IPS-NIHi11 (cell line): ENCODE measurements at regions not wholly inside any gene's neighbourhood (a gene's known extent, or its start where the extent isn't known, plus 50 kb on each side); places are given as distances from the start of the nearest gene placed in this dataset.

Experiments
- DNase-seq: peaks from one replicate; pipeline ENCODE4 v3.0.0; 2012; ENCODE audit warnings: mixed read lengths, low spot score

GRCh38 chr6:19410481-19410880 is 426.7 kb upstream of the ID4 start:
- DNase-seq = no peak

- DNase-seq = no peak
These were observed 423.8 kb upstream of the ID4 start for GRCh38 chr6:19413323-19413722.

GRCh38 chr6:19415605-19416326 is 421.4 kb upstream of the ID4 start:
- DNase-seq = no peak

- DNase-seq = no peak
These were observed 420.4 kb upstream of the ID4 start for GRCh38 chr6:19416811-19417210.

- no peak for DNase-seq
These were observed 419.5 kb upstream of the ID4 start for GRCh38 chr6:19417713-19418112.

GRCh38 chr6:19424853-19425252 is 412.3 kb upstream of the ID4 start:
- DNase-seq = no peak

GRCh38 chr6:19427548-19427947 is 409.6 kb upstream of the ID4 start:
- DNase-seq = no peak

GRCh38 chr6:19432966-19433498 is 404.1 kb upstream of the ID4 start:
- no peak for DNase-seq

- DNase-seq = no peak
These were observed 403.1 kb upstream of the ID4 start for GRCh38 chr6:19434065-19434464.

GRCh38 chr6:19435755-19436154 is 401.4 kb upstream of the ID4 start:
- no peak for DNase-seq

- DNase-seq = no peak
These were observed 398.4 kb upstream of the ID4 start for GRCh38 chr6:19438566-19439353.

GRCh38 chr6:19440531-19440930 is 396.6 kb upstream of the ID4 start:
- DNase-seq = no peak

GRCh38 chr6:19443411-19443810 is 393.8 kb upstream of the ID4 start:
- no peak for DNase-seq

- DNase-seq = no peak
These were observed 393.1 kb upstream of the ID4 start for GRCh38 chr6:19444041-19444440.

GRCh38 chr6:19444481-19444880 is 392.7 kb upstream of the ID4 start:
- DNase-seq = no peak

- no peak for DNase-seq
These were observed 390.6 kb upstream of the ID4 start for GRCh38 chr6:19446570-19446969.

GRCh38 chr6:19450651-19451050 is 386.5 kb upstream of the ID4 start:
- DNase-seq = no peak

GRCh38 chr6:19452495-19452894 is 384.7 kb upstream of the ID4 start:
- peak; percentile 42 for DNase-seq

GRCh38 chr6:19454001-19454720 is 383.0 kb upstream of the ID4 start:
- DNase-seq = no peak

- no peak for DNase-seq
These were observed 382.3 kb upstream of the ID4 start for GRCh38 chr6:19454721-19455392.

GRCh38 chr6:19463250-19463649 is 373.9 kb upstream of the ID4 start:
- no peak for DNase-seq

GRCh38 chr6:19463925-19464324 is 373.2 kb upstream of the ID4 start:
- DNase-seq = no peak
